Erythroblast (primary cell): ENCODE measurements at regions not wholly inside any gene's neighbourhood (a gene's known extent, or its start where the extent isn't known, plus 50 kb on each side); places are given as distances from the start of the nearest gene placed in this dataset.

Source experiments
- GATA1 ChIP-seq: IDR thresholded peaks from 2 replicates; pipeline ENCODE4 v1.6.1; 2011; ENCODE audit warnings: low read depth, mild to moderate bottlenecking, control low read depth, low read length, moderate library complexity
- POLR2A ChIP-seq: IDR thresholded peaks from 2 replicates; pipeline ENCODE4 v1.6.1; 2011; ENCODE audit warnings: mild to moderate bottlenecking, low read length

DNA sequence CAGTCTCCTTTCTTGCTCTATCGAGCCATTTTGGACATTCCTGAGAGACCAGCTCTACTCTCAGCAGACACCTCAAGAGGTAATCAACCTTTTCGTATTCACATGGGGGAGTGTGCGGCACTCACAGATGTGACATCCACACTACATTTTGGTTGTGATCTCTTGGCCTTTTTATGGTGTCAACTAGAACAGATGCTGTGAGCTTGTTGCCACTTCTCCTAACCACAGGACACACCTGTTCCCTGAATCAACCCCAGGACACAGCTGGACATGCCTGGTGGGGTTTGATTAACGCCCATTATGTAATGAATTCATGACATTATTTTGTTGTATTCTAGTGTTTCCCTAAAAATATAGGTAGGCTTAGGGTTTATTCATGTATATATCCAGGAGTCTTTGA, 1143.6 kb downstream of the TMEM121 start:
- TF ChIP-seq POLR2A (no peak), GATA1 (no peak)
